Naive B cell (primary cell): ENCODE measurements at regions not wholly inside any gene's neighbourhood (a gene's known extent, or its start where the extent isn't known, plus 50 kb on each side); places are given as distances from the start of the nearest gene placed in this dataset.
A peak's percentile ranks its signal among the peaks of the same experiment; 100 is the strongest.

Source experiments
- ATAC-seq, 2 donors: fragments of 150-1000 bp; cut with Tn5 transposase; 2 replicates each; pipeline ENCODE4 v1.10.0; 2021; ENCODE audit warnings: low read depth in 2 of 2, mild to moderate bottlenecking in 2 of 2, moderate library complexity in 2 of 2
- DNase-seq: peaks from one replicate; pipeline ENCODE4 v3.0.0; 2022
- H3K27ac Mint-ChIP-seq, 6 donors: one replicate each; pipeline ENCODE4 v1.8.0; 2020 to 2022; ENCODE audit warnings: mild to moderate bottlenecking in 6 of 6, mixed read lengths in 6 of 6, moderate library complexity in 5 of 6, inconsistent platforms in 2 of 6
- H3K27me3 Mint-ChIP-seq, 3 donors: one replicate each; pipeline ENCODE4 v1.8.0; 2021 to 2022; ENCODE audit warnings: mixed read lengths in 3 of 3, mild to moderate bottlenecking in 1 of 3
- H3K36me3 Mint-ChIP-seq, 2 donors: one replicate each; pipeline ENCODE4 v1.8.0; 2020 to 2022; ENCODE audit warnings: mixed read lengths in 2 of 2, inconsistent platforms in 1 of 2, mild to moderate bottlenecking in 1 of 2
- H3K4me1 Mint-ChIP-seq, 3 donors: one replicate each; pipeline ENCODE4 v1.8.0; 2020 to 2022; ENCODE audit warnings: mixed read lengths in 3 of 3, inconsistent platforms in 1 of 3, mild to moderate bottlenecking in 1 of 3, moderate library complexity in 1 of 3
- H3K4me3 Mint-ChIP-seq, 8 donors: one replicate each; pipeline ENCODE4 v1.8.0; 2020 to 2022; ENCODE audit warnings: mild to moderate bottlenecking in 8 of 8, mixed read lengths in 8 of 8, moderate library complexity in 8 of 8, inconsistent platforms in 2 of 8
- H3K9me3 Mint-ChIP-seq, 7 donors: one replicate each; pipeline ENCODE4 v1.8.0; 2020 to 2022; ENCODE audit warnings: mixed read lengths in 7 of 7, mild to moderate bottlenecking in 5 of 7, inconsistent platforms in 2 of 7, moderate library complexity in 1 of 7

DNA sequence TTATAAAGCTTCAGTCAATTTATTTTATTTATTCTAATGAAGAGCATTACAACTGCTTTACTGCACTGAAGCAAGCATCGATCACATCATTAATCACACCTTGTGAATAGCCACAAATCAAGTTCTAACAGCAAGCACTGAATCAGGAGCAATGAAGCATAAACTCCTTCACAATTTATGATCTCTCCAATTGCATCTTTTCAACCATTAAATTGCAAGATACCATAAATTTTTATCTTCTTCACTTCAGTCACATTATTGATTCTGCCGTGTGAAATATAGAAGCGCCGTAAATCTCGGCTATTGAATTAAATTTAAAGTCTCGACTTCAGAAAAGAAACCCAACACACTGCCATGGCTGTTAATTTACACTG lies 298.7 kb downstream of the CDCA7 start:
- peaks cover 11 to 25% (median 18%) of the 10 kb centered on the region in 3 donors for H3K27me3 Mint-ChIP-seq
- ATAC-seq (no peak), DNase-seq (no peak)
- no peaks in the 10 kb centered on the region for H3K36me3 Mint-ChIP-seq
- H3K9me3 Mint-ChIP-seq = peaks cover 0 to 6% (median 0%) of the 10 kb centered on the region in 7 donors
- no peak overlapping the region for H3K27ac Mint-ChIP-seq
- no peak overlapping the region for H3K4me3 Mint-ChIP-seq
- H3K4me1 Mint-ChIP-seq = no peaks in the 10 kb centered on the region

DNA sequence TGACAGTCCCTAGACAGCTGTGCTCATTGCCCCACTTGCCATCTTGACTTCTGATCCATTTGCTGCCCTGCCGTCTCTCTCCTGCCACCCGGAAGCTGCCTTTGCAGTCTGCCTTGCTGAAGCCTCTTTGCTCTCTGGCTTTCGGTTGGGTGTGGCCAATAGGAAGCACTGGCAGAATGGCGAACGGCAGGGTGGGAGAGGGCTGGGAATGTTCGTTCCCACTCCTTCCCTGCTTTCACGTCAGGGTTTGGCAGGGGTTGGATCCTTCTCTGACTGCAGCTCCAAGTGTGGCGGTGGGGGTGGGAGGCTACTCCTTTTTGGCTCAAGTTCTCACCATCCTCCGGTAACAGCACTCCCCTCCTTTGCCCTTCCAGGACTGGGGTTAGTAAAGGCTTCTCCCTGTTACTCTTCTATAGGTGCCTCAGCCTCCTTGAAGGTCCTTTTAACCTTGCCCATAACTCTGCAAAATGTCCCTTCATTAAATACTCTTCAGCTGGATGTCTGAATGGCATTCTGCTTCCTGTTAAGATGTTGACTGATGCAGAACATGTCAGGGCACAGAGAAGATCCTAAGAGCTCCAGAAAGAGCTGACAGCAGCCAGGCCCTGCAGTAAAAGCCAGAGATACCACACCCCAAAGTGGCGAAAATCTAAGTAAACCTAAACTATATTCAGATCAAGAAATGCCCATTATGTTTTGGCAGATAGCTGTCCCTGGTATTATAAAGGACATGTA lies 299.7 kb downstream of the CDCA7 start:
- ATAC-seq (no peak), DNase-seq (no peak)
- Mint-ChIP-seq H3K9me3 (peaks cover 0 to 6% (median 0%) of the 10 kb centered on the region in 7 donors), H3K4me1 (no peaks in the 10 kb centered on the region), H3K4me3 (no peak overlapping the region), H3K27me3 (peaks cover 15 to 19% (median 18%) of the 10 kb centered on the region in 3 donors), H3K36me3 (no peaks in the 10 kb centered on the region), H3K27ac (no peak overlapping the region)

DNA sequence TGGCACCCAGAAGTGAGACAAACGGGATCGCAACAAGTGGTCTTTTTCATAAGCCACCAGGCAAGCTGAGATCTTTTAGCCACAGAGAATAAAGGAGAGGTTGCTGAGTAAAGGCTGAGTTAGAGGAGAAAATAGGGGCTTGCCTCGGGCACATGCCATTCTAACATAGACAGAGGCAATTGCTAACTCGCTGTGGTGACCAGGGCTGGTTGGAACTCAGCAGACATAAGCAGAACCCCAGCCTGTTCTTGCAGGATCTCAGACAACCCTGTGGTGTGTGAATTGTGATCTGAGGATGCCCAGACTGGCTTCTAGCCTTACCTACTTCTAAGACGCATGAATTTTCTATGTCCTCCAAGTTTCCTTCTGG lies 300.2 kb downstream of the CDCA7 start:
- Mint-ChIP-seq H3K4me3 (no peak overlapping the region), H3K27me3 (peaks cover 15 to 18% (median 18%) of the 10 kb centered on the region in 3 donors), H3K27ac (no peak overlapping the region), H3K36me3 (no peaks in the 10 kb centered on the region), H3K4me1 (no peaks in the 10 kb centered on the region), H3K9me3 (peaks cover 0 to 6% (median 0%) of the 10 kb centered on the region in 7 donors)
- DNase-seq = no peak
- ATAC-seq = no peak

DNA sequence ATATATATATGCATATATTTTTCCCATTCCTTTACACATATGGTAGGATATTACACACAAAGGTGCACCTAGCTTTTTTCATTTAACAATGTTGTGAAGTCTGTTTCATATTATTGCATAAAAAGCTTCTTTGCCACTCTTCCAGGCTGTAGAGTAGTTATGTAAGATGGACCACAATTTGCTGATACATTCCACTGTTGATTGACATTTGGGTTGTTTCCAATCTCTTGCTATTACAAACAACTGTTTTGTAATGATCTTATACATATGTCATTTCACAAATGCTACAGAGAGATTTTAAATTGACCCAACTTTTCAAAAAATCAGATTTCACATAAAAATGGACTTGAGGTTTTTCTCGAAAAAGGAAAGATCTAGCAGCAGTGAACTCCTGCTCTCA lies 301.4 kb downstream of the CDCA7 start:
- no peaks in the 10 kb centered on the region for H3K36me3 Mint-ChIP-seq
- no peaks in the 10 kb centered on the region for H3K4me1 Mint-ChIP-seq

DNA sequence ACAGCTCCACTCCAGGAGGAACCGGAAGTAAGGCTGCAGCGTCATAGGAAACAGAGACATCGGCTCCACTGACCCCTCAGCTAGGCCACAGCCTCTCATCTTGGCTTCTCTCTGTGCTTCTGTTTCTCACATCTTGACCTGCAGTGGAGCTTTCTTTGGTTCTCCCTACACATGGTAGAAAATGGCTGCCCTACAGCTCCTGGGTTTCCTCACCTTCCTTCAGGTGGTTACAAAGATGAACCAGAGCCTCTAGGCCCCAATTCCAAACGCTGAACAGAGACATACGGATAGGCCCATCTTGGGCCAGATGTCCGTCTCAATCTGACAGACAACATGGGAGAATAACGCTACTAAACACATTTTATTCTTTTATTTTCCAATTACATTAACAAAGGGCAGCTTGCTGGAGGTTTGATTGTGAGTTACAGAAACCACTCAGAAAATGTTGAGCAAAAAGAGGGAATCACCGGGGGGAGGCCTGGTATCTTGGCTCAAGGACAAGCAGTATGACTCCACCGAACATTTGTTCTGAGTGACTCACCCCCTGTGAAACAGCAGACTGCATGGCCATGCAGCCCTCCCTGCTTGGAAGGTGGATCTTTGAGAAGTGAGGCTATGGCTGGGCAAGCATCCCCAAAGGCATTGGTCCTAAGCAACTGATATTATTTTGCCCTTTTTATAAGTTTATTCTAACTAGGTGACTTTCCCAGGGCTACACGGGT lies 303.5 kb downstream of the CDCA7 start:
- H3K9me3 Mint-ChIP-seq = peaks cover 0 to 4% (median 0%) of the 10 kb centered on the region in 7 donors
- ATAC-seq = no peak
- no peak for DNase-seq
- H3K36me3 Mint-ChIP-seq = no peaks in the 10 kb centered on the region
- H3K4me3 Mint-ChIP-seq = no peak overlapping the region
- H3K27ac Mint-ChIP-seq = no peak overlapping the region
- H3K27me3 Mint-ChIP-seq = peaks cover 16 to 29% (median 18%) of the 10 kb centered on the region in 3 donors
- H3K4me1 Mint-ChIP-seq = no peaks in the 10 kb centered on the region

More for the DNA sequence above, 301.4 kb downstream of the CDCA7 start:
- Mint-ChIP-seq H3K27ac (no peak overlapping the region), H3K27me3 (peaks cover 17 to 22% (median 20%) of the 10 kb centered on the region in 3 donors), H3K9me3 (peaks cover 0 to 6% (median 0%) of the 10 kb centered on the region in 7 donors), H3K4me3 (no peak overlapping the region)
- DNase-seq (no peak), ATAC-seq (no peak)

DNA sequence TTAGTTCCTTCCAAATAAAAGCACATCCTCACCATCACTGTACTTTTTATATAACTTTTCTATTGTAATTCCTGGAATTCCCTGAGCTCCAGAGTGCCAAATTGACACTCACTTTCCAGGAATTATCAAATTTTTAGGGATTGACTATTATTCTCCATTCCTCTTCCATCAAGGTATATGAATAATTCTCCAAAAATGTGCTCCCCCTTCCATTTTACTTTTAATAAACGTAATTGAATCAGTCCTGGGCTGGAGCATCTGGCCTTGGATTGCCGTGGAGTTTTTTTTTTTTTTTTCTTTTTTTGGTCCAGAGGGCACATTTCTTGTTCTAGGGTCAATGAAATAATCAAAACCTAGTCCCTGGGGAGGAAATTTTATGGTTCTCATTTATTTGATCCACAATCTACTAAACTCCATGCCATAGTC lies 304.3 kb downstream of the CDCA7 start:
- Mint-ChIP-seq H3K4me3 (no peak overlapping the region), H3K36me3 (no peaks in the 10 kb centered on the region), H3K27me3 (peaks cover 18 to 31% (median 26%) of the 10 kb centered on the region in 3 donors), H3K4me1 (no peaks in the 10 kb centered on the region), H3K9me3 (peaks cover 0 to 5% (median 0%) of the 10 kb centered on the region in 7 donors), H3K27ac (peak overlapping the region in 1 of 6 donors; percentile 81)
- DNase-seq = no peak
- ATAC-seq = no peak

DNA sequence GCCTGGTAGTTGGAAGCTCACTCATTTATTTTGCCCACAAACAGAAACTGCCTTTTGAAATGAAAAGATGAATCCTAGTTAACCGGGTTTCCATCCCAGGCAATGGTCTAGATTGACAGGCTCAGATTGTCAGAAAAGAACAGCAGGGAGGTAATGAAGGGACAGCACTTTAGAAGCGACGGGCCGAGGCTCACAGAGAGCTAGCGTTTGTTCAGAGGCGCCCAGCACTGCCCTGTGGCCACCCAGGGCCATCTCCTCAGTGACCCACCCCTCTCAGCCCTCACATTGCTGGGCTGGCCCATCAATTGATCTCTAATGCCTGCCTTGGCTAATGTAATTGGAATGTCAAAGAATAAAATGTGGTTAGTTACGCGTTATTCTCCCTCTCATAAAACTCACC lies 304.8 kb downstream of the CDCA7 start:
- H3K27ac Mint-ChIP-seq = no peak overlapping the region
- H3K9me3 Mint-ChIP-seq = peaks cover 0 to 5% (median 0%) of the 10 kb centered on the region in 7 donors

DNA sequence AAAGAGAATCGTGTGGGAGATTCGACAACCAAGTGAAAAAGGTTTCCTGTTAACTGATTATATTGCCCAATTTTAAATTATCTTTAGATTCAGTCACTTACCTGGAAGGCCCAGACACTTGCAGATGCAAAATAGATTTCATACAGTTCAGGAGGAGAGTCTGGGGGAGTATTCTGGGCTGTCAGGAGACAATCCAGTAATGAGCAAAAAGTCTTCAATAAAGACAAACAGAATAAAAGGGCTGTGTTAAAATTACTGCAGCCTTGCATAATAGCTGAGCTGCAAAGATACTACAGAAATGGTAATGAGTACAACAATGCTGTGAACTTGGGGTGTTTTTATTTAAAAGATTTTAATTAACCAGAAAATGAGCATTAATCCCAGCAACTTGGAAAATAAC lies 303.6 kb downstream of the SP3 start:
- peaks cover 30 to 42% (median 31%) of the 10 kb centered on the region in 3 donors for H3K27me3 Mint-ChIP-seq
- H3K27ac Mint-ChIP-seq = no peak overlapping the region
- no peak for DNase-seq
- no peaks in the 10 kb centered on the region for H3K4me1 Mint-ChIP-seq
- no peak overlapping the region for H3K4me3 Mint-ChIP-seq
- no peak for ATAC-seq
- no peaks in the 10 kb centered on the region for H3K36me3 Mint-ChIP-seq
- H3K9me3 Mint-ChIP-seq = peaks cover 0 to 5% (median 0%) of the 10 kb centered on the region in 7 donors

More for the DNA sequence above, 304.8 kb downstream of the CDCA7 start:
- Mint-ChIP-seq H3K36me3 (no peaks in the 10 kb centered on the region), H3K27me3 (peaks cover 24 to 33% (median 32%) of the 10 kb centered on the region in 3 donors), H3K4me1 (no peaks in the 10 kb centered on the region), H3K4me3 (no peak overlapping the region)
- DNase-seq = no peak
- ATAC-seq = no peak

DNA sequence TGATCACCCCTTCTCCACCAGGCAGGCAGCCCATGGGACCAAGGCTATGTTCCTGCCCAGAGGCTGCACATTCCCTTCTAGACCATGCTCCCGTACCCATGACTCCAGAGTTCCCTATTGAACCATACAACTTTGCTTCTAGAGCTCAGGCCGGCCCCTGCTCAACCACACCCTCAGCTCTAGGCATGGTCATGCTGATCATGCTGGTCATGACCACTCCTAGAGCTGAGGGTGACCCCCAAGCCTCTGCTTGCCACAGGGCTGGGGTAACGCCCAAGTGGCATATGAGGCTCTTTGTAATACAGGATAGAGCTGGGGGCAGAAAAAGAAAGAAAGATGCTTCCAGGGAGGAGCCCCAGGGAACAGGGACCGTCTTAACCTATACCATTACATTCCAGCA lies 301.8 kb downstream of the SP3 start:
- no peaks in the 10 kb centered on the region for H3K36me3 Mint-ChIP-seq
- DNase-seq (no peak), ATAC-seq (no peak)
- no peak overlapping the region for H3K4me3 Mint-ChIP-seq
- H3K4me1 Mint-ChIP-seq = no peaks in the 10 kb centered on the region
- H3K27ac Mint-ChIP-seq = no peak overlapping the region
- peaks cover 0 to 5% (median 0%) of the 10 kb centered on the region in 7 donors for H3K9me3 Mint-ChIP-seq
- peaks cover 24 to 40% (median 30%) of the 10 kb centered on the region in 3 donors for H3K27me3 Mint-ChIP-seq

DNA sequence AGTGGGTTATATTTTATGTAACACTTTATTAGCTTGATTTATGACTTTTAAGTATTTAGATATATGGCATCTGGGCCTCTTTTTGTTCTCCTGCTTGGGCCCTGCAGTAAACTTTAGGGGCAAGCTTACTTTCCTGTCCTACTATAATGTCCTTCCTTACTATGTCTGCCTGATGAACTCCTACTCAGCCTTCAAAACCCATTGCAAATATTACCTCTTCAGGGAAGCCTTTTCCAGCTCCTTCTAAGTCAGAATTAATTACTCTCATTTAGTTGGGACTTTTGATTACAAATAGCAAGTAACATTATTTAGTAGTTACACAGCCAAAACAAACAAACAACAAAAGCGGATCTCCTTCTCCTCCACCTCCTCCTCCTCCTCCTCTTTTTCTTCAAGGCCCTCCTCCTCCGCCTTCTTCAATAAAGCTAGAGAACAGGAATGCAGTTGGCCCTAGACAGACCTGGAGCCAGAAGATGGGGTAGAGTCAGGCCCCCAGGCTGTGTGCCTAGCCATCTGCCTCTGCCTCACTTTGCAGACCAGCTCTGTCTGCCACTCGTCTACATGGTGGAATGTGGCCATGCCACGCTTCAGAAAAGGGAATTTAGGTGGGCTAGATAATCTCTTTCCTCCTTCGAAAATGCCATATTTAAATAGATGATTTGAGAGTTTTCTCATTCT lies 301.2 kb downstream of the SP3 start:
- H3K4me1 Mint-ChIP-seq = no peaks in the 10 kb centered on the region
- H3K9me3 Mint-ChIP-seq = peaks cover 0 to 5% (median 0%) of the 10 kb centered on the region in 7 donors
- H3K36me3 Mint-ChIP-seq = no peaks in the 10 kb centered on the region
- no peak for ATAC-seq
- no peak for DNase-seq
- H3K4me3 Mint-ChIP-seq = no peak overlapping the region
- peaks cover 24 to 40% (median 27%) of the 10 kb centered on the region in 3 donors for H3K27me3 Mint-ChIP-seq
- no peak overlapping the region for H3K27ac Mint-ChIP-seq

DNA sequence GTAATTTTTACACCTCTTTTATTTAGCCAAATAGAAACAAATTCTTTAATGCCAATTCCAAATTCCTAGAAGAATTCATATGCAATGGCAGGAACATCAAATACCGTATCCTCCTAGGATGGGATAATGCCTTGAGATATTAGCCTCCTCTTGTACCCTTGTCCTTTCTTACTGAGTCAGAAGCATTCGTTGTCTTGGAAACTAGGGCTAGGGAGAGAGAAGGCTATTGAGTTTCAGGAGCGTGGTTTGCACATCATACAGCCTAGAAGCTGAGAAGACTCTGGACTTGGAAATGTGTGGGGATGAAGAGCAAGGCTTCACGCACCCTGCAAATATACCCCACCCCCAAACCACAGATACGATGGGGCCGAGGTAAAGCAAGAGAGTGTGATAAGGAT lies 300.7 kb downstream of the SP3 start:
- ATAC-seq = no peak
- DNase-seq = no peak
- Mint-ChIP-seq H3K9me3 (peaks cover 0 to 5% (median 2%) of the 10 kb centered on the region in 7 donors), H3K27ac (no peak overlapping the region), H3K36me3 (no peaks in the 10 kb centered on the region), H3K27me3 (peaks cover 24 to 45% (median 32%) of the 10 kb centered on the region in 3 donors), H3K4me3 (no peak overlapping the region), H3K4me1 (no peaks in the 10 kb centered on the region)

DNA sequence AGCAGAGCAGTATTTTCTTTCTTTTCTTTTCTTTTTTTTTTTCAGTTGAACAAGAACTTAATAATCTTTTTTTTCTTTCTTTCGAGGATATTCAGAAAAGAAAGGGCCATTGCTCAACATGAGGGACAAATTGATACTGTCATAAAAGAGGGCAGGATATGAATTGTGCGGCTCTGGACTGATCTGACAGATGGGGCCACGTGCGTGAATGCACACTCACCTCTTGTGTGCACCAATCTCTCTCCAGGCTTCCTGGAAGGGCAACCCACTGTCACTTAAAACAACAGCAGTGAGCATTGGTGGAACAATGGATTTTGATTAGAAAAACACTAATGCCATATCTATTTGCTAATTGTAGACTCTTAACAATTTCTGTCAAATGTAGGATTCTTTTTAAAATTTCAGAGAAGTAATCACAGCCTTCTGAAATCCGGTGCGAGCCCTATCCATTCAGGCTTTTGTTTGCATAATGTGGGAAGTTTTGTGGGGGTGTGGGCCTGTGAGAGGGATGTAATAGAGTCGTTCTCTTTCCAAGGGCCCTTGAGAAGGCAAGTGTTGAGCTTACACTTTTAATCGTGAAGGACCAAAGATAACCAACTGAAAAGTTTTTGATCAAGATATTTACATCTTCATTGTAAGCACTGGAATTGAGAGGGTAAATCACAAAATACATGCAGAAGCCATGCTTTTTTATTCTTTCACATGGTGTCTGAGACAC lies 298.8 kb downstream of the SP3 start:
- DNase-seq (no peak), ATAC-seq (no peak)
- Mint-ChIP-seq H3K4me3 (no peak overlapping the region), H3K27me3 (peaks cover 14 to 49% (median 30%) of the 10 kb centered on the region in 3 donors), H3K27ac (no peak overlapping the region), H3K36me3 (no peaks in the 10 kb centered on the region), H3K4me1 (no peaks in the 10 kb centered on the region), H3K9me3 (peaks cover 0 to 10% (median 3%) of the 10 kb centered on the region in 7 donors)

DNA sequence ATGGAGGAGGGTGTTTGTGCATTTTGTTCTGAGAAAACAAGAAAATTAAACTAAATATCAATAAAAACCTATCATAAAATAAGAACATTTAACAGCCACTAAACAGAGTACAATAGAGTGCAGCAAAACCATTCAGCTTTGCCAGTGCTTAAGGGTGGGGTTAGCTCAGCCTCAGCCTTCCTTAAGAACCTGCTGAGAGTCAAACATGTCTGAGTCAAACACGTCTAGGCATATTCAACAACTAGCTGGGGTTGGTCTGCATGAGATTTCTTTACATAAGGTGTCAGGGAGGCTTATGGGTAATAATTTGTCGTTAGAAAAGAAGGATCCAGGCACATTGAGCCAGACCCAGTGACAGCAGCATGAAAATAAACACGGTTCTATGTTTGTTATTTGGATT lies 298.2 kb downstream of the SP3 start:
- Mint-ChIP-seq H3K4me3 (no peak overlapping the region), H3K9me3 (peaks cover 0 to 10% (median 3%) of the 10 kb centered on the region in 7 donors), H3K36me3 (no peaks in the 10 kb centered on the region), H3K27ac (no peak overlapping the region), H3K27me3 (peaks cover 14 to 55% (median 33%) of the 10 kb centered on the region in 3 donors), H3K4me1 (no peaks in the 10 kb centered on the region)
- DNase-seq = no peak
- no peak for ATAC-seq
